IMR-90 (cell line): ENCODE measurements at regions not wholly inside any gene's neighbourhood (a gene's known extent, or its start where the extent isn't known, plus 50 kb on each side); places are given as distances from the start of the nearest gene placed in this dataset.

Experiments used
- BHLHE40 ChIP-seq: fragments of 150-350 bp; IDR thresholded peaks from 2 replicates; pipeline ENCODE4 v1.6.1; 2016; ENCODE audit warnings: mild to moderate bottlenecking, low read depth, low read length
- CEBPB ChIP-seq: IDR thresholded peaks from 2 replicates; pipeline ENCODE4 v1.6.1; 2012; ENCODE audit warnings: low read depth, low read length, improper control_type of control experiment
- MAZ ChIP-seq: IDR thresholded peaks from 2 replicates; pipeline ENCODE4 v1.6.1; 2012; ENCODE audit warnings: low read depth, mild to moderate bottlenecking, low read length, improper control_type of control experiment, moderate library complexity, borderline replicate concordance
- NFE2L2 ChIP-seq: fragments of 150-350 bp; IDR thresholded peaks from 2 replicates; pipeline ENCODE4 v1.6.1; 2016; ENCODE audit warnings: low read depth, mild to moderate bottlenecking, low read length
- POLR2A ChIP-seq: IDR thresholded peaks from 2 replicates; pipeline ENCODE4 v1.6.1; 2012; ENCODE audit warnings: mild to moderate bottlenecking, low read depth, low read length
- RAD21 ChIP-seq: IDR thresholded peaks from 2 replicates; pipeline ENCODE4 v1.6.1; 2012; ENCODE audit warnings: low read length, improper control_type of control experiment
- RFX5 ChIP-seq: IDR thresholded peaks from 2 replicates; pipeline ENCODE4 v1.8.0; 2012; ENCODE audit warnings: low read depth, mild to moderate bottlenecking, low read length, moderate library complexity
- SMC3 ChIP-seq: fragments of 150-350 bp; IDR thresholded peaks from 2 replicates; pipeline ENCODE4 v1.6.1; 2016; ENCODE audit warnings: low read depth, mild to moderate bottlenecking, antibody characterized with exemption, low read length, moderate library complexity
- TF ChIP-seq, protein P1 (sequence below): conservative IDR thresholded peaks from 2 replicates; pipeline ENCODE4 v1.5.1; 2012; ENCODE audit warnings: mild to moderate bottlenecking, low read depth, low read length, improper control_type of control experiment
- TF ChIP-seq, protein P2 (sequence below): fragments of 150-350 bp; IDR thresholded peaks from 2 replicates; pipeline ENCODE4 v1.6.1; 2016; ENCODE audit warnings: low read depth, mild to moderate bottlenecking, low read length, moderate library complexity, borderline replicate concordance

DNA sequence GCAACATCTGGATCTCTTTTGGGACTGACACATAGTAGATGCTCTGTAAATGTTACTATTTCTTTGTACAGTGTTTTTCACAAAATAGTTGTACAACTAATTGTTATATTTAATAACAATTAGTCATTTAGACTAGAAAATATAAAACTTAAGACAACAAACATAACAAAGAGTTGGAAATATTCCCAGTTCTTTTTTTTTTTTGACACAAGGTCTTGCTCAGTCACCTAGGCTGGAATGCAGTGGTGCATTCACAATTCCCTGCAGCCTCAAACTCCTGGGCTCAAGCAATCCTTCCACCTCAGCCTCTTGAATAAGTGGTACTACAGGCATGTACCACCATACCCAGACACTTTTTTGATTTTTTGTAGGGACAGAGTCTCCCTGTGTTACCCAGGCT lies 105.8 kb downstream of the UTRN start:
- TF ChIP-seq MAZ: no peak
- TF ChIP-seq, protein P1, sequence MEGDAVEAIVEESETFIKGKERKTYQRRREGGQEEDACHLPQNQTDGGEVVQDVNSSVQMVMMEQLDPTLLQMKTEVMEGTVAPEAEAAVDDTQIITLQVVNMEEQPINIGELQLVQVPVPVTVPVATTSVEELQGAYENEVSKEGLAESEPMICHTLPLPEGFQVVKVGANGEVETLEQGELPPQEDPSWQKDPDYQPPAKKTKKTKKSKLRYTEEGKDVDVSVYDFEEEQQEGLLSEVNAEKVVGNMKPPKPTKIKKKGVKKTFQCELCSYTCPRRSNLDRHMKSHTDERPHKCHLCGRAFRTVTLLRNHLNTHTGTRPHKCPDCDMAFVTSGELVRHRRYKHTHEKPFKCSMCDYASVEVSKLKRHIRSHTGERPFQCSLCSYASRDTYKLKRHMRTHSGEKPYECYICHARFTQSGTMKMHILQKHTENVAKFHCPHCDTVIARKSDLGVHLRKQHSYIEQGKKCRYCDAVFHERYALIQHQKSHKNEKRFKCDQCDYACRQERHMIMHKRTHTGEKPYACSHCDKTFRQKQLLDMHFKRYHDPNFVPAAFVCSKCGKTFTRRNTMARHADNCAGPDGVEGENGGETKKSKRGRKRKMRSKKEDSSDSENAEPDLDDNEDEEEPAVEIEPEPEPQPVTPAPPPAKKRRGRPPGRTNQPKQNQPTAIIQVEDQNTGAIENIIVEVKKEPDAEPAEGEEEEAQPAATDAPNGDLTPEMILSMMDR: no peak
- TF ChIP-seq, protein P2, sequence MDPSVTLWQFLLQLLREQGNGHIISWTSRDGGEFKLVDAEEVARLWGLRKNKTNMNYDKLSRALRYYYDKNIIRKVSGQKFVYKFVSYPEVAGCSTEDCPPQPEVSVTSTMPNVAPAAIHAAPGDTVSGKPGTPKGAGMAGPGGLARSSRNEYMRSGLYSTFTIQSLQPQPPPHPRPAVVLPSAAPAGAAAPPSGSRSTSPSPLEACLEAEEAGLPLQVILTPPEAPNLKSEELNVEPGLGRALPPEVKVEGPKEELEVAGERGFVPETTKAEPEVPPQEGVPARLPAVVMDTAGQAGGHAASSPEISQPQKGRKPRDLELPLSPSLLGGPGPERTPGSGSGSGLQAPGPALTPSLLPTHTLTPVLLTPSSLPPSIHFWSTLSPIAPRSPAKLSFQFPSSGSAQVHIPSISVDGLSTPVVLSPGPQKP: no peak
- no peak for TF ChIP-seq POLR2A
- no peak for TF ChIP-seq NFE2L2
- no peak for TF ChIP-seq CEBPB
- no peak for TF ChIP-seq BHLHE40
- no peak for TF ChIP-seq RAD21
- no peak for TF ChIP-seq RFX5
- no peak for TF ChIP-seq SMC3
